ENCODE measurements at regions not wholly inside any gene's neighbourhood (a gene's known extent, or its start where the extent isn't known, plus 50 kb on each side); places are given as distances from the start of the nearest gene placed in this dataset.
"Not testable (repeated sequence)": the region's sequence is repeated elsewhere in the genome, so short reads cannot be mapped to it uniquely, and the experiment has no call there.

GRCh38 chr2:195342061-195342460 is 315.0 kb upstream of the SLC39A10 start:
- no peak for DNase-seq

DNA sequence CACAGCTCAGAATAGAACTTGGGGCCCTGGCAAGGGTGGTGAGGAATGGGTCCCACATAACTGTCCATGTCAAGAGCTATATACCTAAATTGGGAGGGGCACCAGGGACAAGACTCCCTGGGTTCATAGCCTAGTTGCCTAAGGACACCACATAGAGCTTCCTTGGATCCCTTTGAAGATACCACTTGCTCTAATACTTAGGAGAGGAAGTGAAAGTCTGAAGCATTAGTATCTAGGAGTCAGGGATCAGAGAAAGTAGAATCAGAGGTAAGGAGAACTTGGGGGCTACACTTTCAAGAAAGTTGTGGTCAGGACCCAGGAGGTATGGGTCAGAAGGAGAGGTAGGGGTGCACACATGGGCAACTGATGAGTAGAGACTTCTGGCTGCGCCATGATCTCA is 318.2 kb upstream of the SLC39A10 start:
- DNase-seq, result no peak

GRCh38 chr2:195337597-195337996 is 319.4 kb upstream of the SLC39A10 start:
- peak; percentile 59 to 75 for DNase-seq

- DNase-seq, result no peak
Observed at GRCh38 chr2:195333869-195334268, 323.2 kb upstream of the SLC39A10 start.

DNA sequence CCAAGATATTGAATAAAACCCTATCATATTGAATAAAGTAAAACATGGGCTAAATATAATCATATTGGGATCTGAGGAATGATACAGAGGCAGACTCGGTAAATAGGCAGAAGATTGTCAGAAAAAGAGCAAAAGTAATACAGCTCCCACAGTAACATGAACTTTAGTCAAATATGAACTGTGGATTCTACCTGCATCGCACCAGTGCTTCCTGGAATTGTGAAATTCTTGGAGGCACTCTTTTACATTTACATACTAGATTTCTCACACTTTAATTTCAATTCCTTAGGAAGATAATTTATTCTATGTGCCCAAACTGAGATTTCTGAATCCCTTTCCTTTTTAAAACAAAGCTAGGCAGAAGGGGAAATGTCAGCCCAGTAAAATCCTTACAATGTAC is 325.1 kb upstream of the SLC39A10 start:
- no peak for DNase-seq

GRCh38 chr2:195331129-195331528 is 325.9 kb upstream of the SLC39A10 start:
- peak in 1 of 2 experiments; percentile 42 for DNase-seq

DNA sequence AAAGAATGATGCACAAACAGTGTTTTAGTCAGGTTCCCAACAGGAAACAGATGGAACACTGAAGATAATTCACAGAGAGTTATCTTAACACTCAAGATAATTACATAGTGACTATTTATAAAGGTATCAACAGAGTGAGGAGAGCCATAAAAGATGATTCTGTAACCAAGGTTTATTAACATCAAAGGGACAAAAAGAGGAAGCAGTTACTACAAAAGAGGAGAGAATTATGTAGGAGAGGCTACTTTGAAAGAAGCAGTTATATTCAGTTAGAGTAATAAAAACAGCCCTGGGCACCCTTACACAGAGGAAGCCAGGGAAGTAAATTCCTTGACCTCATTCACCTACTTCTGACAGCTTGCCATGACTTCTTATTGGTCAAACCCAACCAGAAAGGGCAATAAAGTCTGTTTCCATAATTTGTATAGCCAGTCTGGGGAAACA is 326.5 kb upstream of the SLC39A10 start:
- peak; percentile 97 for DNase-seq

DNA sequence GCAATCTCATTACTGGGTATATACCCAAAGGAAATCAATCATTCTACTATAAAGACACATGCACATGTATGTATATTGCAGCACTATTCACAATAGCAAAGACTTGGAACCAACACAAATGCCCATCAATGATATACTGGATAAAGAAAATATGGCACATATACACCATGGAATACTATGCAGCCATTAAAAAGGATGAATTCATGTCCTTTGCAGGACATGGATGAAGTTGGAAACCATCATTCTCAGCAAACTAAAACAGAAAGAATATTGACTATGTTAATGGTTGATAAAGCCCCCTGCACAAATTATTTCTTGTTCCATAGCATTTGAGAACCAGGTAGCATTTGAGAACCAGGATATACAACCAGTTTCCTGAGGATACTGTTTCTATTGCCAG is 327.2 kb upstream of the SLC39A10 start:
- not testable (repeated sequence) for DNase-seq

- DNase-seq, result no peak
Observed at GRCh38 chr2:195326537-195326936, 330.5 kb upstream of the SLC39A10 start.

- DNase-seq, result no peak
Observed at GRCh38 chr2:195322324-195322723, 334.7 kb upstream of the SLC39A10 start.

- DNase-seq, result no peak
Observed at GRCh38 chr2:195320413-195320973, 336.5 kb upstream of the SLC39A10 start.

- no peak for DNase-seq
Observed at GRCh38 chr2:195319548-195320412, 337.2 kb upstream of the SLC39A10 start.

DNA sequence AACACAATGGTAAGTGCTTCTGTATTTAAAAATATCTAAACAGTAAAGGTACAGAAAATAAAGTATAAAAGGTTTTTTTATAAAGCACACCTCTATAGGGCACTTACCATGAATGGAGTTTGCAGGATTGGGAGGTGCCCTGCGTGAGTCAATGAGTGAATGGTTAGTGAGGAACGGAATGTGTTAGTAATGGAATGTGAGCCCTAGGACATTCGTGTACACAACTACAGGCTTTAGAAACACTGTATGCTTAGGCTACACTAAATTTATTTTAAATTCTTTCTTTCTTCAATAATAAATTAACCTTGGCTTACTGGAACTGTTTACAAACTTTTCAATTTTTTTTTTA is 337.9 kb upstream of the SLC39A10 start:
- DNase-seq, result no peak

DNA sequence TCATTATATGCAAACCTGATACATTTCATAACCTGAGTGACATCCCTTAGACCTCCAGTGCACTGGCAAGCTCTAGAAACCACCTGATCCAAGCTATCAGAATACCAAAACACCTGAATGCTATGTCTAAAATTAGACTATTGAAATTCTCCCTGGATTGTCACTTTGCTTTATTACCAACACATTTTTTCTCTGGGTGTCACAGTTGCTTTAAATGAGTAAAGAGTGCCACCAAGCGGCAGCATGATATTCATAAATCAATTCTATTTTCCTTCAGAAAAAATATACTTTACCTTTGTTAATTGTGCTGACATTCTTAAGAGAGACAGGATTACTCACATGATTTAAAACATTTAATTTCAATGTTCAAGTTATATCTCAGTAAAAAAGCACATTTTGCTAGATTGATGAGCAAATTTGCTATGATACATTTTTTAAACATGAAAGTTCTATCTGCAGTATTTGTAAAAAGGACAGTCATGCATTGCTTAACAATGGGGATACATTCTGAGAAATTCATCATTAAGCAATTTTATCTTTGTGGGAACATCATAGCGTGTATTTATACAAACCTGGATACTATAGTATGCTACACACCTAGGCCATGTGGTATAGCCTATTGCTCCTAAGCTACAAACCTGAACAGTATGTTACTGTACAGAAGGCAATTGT is 338.4 kb upstream of the SLC39A10 start:
- DNase-seq, result peak; percentile 72 to 90

DNA sequence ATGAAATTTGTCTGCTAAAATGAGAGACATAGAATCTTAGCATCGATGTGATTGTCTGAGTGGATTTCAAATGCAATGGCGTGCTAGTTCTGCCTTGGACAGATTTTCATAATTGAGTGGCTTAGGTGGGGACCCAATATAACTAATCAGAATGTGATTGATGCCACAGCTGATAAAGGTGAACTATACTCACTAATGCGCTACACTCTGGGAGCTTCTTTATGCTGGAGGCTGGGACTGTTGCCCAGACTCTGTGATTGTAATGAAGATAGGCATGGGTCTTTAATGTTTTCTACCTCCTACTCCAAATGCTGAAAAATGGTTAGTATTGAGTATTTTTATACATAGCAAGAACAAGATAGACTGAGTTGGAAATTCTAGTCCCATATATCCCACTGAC is 339.5 kb upstream of the SLC39A10 start:
- DNase-seq, result no peak

DNA sequence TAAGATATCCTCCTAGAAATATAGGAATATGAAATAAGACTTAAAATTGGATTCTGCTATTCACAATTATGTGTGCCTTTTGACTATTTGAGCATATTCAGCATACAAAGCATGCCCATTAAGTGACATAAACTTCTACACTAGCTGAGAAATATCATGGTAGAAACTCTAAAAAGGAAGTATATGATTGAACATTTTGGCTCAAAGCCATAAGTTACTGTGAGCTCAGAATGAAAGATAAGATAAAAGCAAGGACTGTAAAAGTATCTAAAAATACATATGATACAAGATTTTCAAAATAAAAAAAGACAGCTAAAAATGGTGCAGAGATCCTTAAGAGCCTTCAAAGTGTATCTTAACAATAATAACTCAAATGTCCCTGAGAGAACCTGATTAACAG is 340.5 kb upstream of the SLC39A10 start:
- peak; percentile 13 to 38 for DNase-seq

- DNase-seq, result no peak
Observed at GRCh38 chr2:195313962-195314361, 343.1 kb upstream of the SLC39A10 start.

GRCh38 chr2:195312662-195313061 is 344.4 kb upstream of the SLC39A10 start:
- DNase-seq, result peak; percentile 85 to 91

GRCh38 chr2:195308163-195308562 is 348.9 kb upstream of the SLC39A10 start:
- DNase-seq, result no peak

- DNase-seq, result no peak
Observed at GRCh38 chr2:195307751-195308150, 349.3 kb upstream of the SLC39A10 start.

GRCh38 chr2:195304310-195304709 is 352.7 kb upstream of the SLC39A10 start:
- DNase-seq, result peak; percentile 69 to 78

DNA sequence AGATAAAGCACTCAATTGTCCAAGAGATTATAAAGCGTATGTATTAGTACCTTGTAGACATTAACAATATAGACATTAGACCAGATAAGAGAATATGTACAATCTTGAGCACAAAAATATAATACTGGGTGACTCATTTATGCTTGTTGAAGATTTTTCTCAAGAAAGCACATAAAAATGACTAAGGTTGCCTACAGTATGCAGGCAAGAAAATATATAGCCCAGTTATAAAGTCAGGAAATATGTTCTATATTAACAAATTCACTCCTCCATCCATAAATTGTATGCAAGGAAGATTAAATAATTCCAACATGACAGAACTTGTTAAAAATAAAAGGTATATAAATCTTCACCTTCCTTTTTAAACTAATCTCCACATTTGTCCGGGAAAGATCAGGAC is 356.4 kb upstream of the SLC39A10 start:
- DNase-seq, result no peak

GRCh38 chr2:195299600-195299999 is 357.4 kb upstream of the SLC39A10 start:
- DNase-seq, result no peak

DNA sequence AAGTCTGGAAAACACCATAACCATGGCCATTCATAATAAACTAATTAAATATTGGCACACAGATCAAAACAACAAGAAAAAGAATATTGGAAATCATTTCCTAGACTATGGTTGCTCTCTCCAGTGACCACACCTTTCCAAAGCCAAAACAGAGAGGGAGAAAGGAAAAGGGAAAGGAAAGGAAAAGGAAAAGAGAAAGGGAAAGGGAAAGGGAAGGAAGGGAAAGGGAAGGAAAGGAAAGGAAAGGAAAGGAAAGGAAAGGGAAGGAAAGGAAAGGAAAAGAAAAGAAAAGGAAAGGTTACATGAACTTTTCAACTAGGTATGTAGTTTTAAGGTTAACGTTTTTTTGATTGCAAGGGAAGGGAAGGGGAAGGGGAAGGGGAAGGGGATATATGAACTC is 360.5 kb upstream of the SLC39A10 start:
- no peak for DNase-seq

Measured in Kasumi-1 (cell line).